ENCODE measurements at regions not wholly inside any gene's neighbourhood (a gene's known extent, or its start where the extent isn't known, plus 50 kb on each side); places are given as distances from the start of the nearest gene placed in this dataset.

DNA sequence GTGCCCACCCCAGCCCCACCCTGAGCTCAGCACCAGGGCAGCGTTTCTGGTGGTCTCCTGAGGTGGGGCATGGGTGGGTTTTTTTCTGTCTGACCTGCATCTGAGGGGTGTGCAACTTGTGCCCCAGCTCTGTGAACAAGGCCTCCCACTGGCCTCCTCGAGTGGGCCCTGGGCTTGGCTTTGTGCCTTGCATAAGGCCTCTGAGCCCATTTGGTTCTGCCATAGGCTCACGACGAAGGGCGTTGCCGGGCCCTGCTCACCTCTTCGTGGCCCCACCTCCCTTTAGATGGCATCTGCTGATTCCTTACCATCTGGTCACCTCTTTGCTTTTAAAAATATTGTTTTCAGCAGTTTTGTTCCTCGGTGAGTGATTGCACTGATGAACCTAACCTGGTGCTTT is 127.1 kb upstream of the COL5A1 start (continued):
- TF ChIP-seq, protein P1, sequence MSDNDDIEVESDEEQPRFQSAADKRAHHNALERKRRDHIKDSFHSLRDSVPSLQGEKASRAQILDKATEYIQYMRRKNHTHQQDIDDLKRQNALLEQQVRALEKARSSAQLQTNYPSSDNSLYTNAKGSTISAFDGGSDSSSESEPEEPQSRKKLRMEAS (CRISPR knock-in tag; IDR thresholded peaks at IDR 0.05) = no peak
- no peak for TF ChIP-seq ZNF12 (CRISPR knock-in tag; IDR thresholded peaks at IDR 0.05)
- no peak for TF ChIP-seq RFX7 (CRISPR knock-in tag; IDR thresholded peaks at IDR 0.05)
- TF ChIP-seq RAD21 (CRISPR knock-in tag; conservative IDR thresholded peaks at IDR 0.05 in 1 of 2, IDR thresholded peaks at IDR 0.05 in 1 of 2) = no peak

DNA sequence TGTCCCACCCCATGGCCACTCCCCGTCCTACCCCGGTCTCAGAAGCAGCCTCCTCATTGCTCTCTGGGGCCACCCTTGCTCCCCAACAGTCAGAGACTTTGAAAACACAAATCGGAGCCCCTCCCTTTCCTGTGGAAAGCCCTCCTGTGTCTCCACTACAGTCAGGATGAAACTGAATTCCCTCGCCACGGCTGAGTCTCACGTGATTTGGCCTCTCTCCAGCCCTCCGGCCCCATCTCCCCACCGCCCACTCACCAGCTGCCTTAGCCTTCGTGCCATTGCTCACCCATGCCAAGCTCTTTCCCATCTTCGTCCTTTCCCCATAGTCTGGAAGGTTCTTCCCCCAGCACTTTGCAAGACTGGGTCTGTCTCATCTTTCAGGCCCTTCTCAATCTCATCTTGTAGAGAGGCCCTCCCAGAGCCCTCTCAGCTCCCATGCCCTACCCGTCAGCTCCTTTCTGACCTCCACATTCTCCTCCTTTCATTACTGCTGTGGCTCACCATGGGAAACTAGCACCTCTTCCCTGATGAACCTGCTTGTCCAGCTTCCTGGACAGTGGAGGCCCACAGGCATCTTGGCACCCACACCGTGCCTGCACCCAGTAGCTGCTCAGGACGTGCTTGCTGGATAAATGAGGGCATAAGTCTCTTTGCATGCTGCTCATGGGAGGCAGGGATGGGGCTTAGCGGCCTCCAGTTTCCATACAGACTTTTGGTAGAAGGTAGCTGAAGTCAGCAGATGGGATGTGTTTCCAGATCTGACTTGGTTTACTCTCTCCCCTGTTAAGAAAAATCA is 126.4 kb upstream of the COL5A1 start:
- H4K20me1 ChIP-seq (replicated peaks; ENCODE audit: control insufficient read depth, insufficient read depth, low read length) = no peaks in the 10 kb centered on the region
- peaks cover 18 to 55% of the 10 kb centered on the region in 2 experiments for H3K27me3 ChIP-seq (ENCODE audit: control insufficient read depth in 2 of 2, insufficient read depth in 2 of 2, low read length in 2 of 2)
- ChIA-PET POLR2A (no interaction called here), CTCF (ENCODE audit: low intra/inter-chr PET ratio) (no interaction called here)
- H2AFZ ChIP-seq (ENCODE audit: low read depth, low read length) = no peak overlapping the region
- H3K27ac ChIP-seq (ENCODE audit: extremely low read depth, low read depth, low read length) = no peak overlapping the region
- FAIRE-seq (no peak), DNase-seq (ENCODE audit: extremely low read depth in 1 of 4, low spot score in 3 of 4) (no peak), ATAC-seq (no peak)
- TF ChIP-seq PHF8 (IDR thresholded peaks at IDR 0.05; ENCODE audit: borderline replicate concordance, low read length) (no peak), HNRNPH1 (optimal IDR thresholded peaks at IDR 0.05; ENCODE audit: low read depth, low read length) (no peak), SRSF1 (IDR thresholded peaks at IDR 0.05; ENCODE audit: low read depth, low read length) (no peak), L3MBTL2 (IDR thresholded peaks at IDR 0.05) (no peak), ZNF445 (CRISPR knock-in tag; IDR thresholded peaks at IDR 0.05; ENCODE audit: low read depth) (no peak), SMARCA4 (IDR thresholded peaks at IDR 0.05) (no peak), SMARCC2 (IDR thresholded peaks at IDR 0.05; ENCODE audit: low read depth) (no peak), ASH1L (IDR thresholded peaks at IDR 0.05; ENCODE audit: borderline replicate concordance, low read depth, partially characterized antibody) (no peak)
- TF ChIP-seq, protein P2, sequence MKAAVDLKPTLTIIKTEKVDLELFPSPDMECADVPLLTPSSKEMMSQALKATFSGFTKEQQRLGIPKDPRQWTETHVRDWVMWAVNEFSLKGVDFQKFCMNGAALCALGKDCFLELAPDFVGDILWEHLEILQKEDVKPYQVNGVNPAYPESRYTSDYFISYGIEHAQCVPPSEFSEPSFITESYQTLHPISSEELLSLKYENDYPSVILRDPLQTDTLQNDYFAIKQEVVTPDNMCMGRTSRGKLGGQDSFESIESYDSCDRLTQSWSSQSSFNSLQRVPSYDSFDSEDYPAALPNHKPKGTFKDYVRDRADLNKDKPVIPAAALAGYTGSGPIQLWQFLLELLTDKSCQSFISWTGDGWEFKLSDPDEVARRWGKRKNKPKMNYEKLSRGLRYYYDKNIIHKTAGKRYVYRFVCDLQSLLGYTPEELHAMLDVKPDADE (conservative IDR thresholded peaks at IDR 0.05; ENCODE audit: control insufficient read depth, low read depth, low read length) = no peak
- TF ChIP-seq, protein P3, sequence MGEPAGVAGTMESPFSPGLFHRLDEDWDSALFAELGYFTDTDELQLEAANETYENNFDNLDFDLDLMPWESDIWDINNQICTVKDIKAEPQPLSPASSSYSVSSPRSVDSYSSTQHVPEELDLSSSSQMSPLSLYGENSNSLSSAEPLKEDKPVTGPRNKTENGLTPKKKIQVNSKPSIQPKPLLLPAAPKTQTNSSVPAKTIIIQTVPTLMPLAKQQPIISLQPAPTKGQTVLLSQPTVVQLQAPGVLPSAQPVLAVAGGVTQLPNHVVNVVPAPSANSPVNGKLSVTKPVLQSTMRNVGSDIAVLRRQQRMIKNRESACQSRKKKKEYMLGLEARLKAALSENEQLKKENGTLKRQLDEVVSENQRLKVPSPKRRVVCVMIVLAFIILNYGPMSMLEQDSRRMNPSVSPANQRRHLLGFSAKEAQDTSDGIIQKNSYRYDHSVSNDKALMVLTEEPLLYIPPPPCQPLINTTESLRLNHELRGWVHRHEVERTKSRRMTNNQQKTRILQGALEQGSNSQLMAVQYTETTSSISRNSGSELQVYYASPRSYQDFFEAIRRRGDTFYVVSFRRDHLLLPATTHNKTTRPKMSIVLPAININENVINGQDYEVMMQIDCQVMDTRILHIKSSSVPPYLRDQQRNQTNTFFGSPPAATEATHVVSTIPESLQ (CRISPR knock-in tag; IDR thresholded peaks at IDR 0.05) = no peak
- no peaks in the 10 kb centered on the region for H3K9me1 ChIP-seq (ENCODE audit: control insufficient read depth, insufficient read depth, low read length)
- BruUV-seq (replicated peaks) = no TSS peak
- no peak overlapping the region for H3K4me3 ChIP-seq
- intact Hi-C loops (cut with micrococcal nuclease) = no loop called here
- H3K36me3 ChIP-seq (ENCODE audit: control insufficient read depth, insufficient read depth, low read length) = no peaks in the 10 kb centered on the region
- WGBS (ENCODE audit: insufficient coverage, low coverage, missing lambda C conversion rate) = under 1% methylated on average over 13 of the region's 14 CpGs
- H3K9me3 ChIP-seq (replicated peaks; ENCODE audit: control insufficient read depth, insufficient read depth, low read depth, low read length) = no peaks in the 10 kb centered on the region
- no peak overlapping the region for H3K4me2 ChIP-seq (ENCODE audit: insufficient read depth, low read length)
- in situ Hi-C loops (cut with MboI) = no loop called here
- peaks cover 0 to 7% of the 10 kb centered on the region in 2 experiments; a peak in 1 of 5 replicates for H3K4me1 ChIP-seq (replicated peaks in 1 of 2; ENCODE audit: control insufficient read depth in 2 of 2, insufficient read depth in 2 of 2, low read length in 2 of 2)
- H3K79me2 ChIP-seq (ENCODE audit: control insufficient read depth, insufficient read depth, low read length) = no peaks in the 10 kb centered on the region
- no peak overlapping the region for H3K9ac ChIP-seq (ENCODE audit: insufficient read depth in 1 of 2, low read depth in 2 of 2, low read length in 2 of 2)
